ENCODE measurements at regions not wholly inside any gene's neighbourhood (a gene's known extent, or its start where the extent isn't known, plus 50 kb on each side); places are given as distances from the start of the nearest gene placed in this dataset.

GRCh38 chrX:106302304-106302703 is 134.2 kb downstream of the PWWP3B start:
- Mint-ChIP-seq H3K27me3 (ENCODE audit: unreplicated experiment) (no peaks in the 10 kb centered on the region), H3K4me3 (ENCODE audit: unreplicated experiment) (no peak overlapping the region), H3K27ac (ENCODE audit: unreplicated experiment) (no peak overlapping the region), H3K9me3 (ENCODE audit: unreplicated experiment) (no peaks in the 10 kb centered on the region), H3K4me1 (ENCODE audit: unreplicated experiment) (no peaks in the 10 kb centered on the region), H3K36me3 (ENCODE audit: low read depth, unreplicated experiment) (no peaks in the 10 kb centered on the region)
- DNase-seq (ENCODE audit: low spot score): no peak
- no peak for TF ChIP-seq CTCF (IDR thresholded peaks at IDR 0.05; ENCODE audit: unreplicated experiment)

- H3K9me3 Mint-ChIP-seq (ENCODE audit: unreplicated experiment): no peaks in the 10 kb centered on the region
- TF ChIP-seq CTCF (IDR thresholded peaks at IDR 0.05; ENCODE audit: unreplicated experiment): no peak
- H3K36me3 Mint-ChIP-seq (ENCODE audit: low read depth, unreplicated experiment): no peaks in the 10 kb centered on the region
- no peaks in the 10 kb centered on the region for H3K4me1 Mint-ChIP-seq (ENCODE audit: unreplicated experiment)
- no peak overlapping the region for H3K27ac Mint-ChIP-seq (ENCODE audit: unreplicated experiment)
- H3K4me3 Mint-ChIP-seq (ENCODE audit: unreplicated experiment): no peak overlapping the region
- no peak for DNase-seq (ENCODE audit: low spot score)
- no peaks in the 10 kb centered on the region for H3K27me3 Mint-ChIP-seq (ENCODE audit: unreplicated experiment)
Observed at GRCh38 chrX:106306391-106306947, 138.4 kb downstream of the PWWP3B start.

GRCh38 chrX:106323357-106323756 is 155.3 kb downstream of the PWWP3B start:
- no peak for TF ChIP-seq CTCF (IDR thresholded peaks at IDR 0.05; ENCODE audit: unreplicated experiment)
- Mint-ChIP-seq H3K9me3 (ENCODE audit: unreplicated experiment) (peaks cover 11% of the 10 kb centered on the region), H3K4me1 (ENCODE audit: unreplicated experiment) (no peaks in the 10 kb centered on the region), H3K27me3 (ENCODE audit: unreplicated experiment) (no peaks in the 10 kb centered on the region), H3K36me3 (ENCODE audit: low read depth, unreplicated experiment) (no peaks in the 10 kb centered on the region), H3K27ac (ENCODE audit: unreplicated experiment) (no peak overlapping the region), H3K4me3 (ENCODE audit: unreplicated experiment) (no peak overlapping the region)
- no peak for DNase-seq (ENCODE audit: low spot score)

- no peaks in the 10 kb centered on the region for H3K4me1 Mint-ChIP-seq (ENCODE audit: unreplicated experiment)
- H3K36me3 Mint-ChIP-seq (ENCODE audit: low read depth, unreplicated experiment): no peaks in the 10 kb centered on the region
- no peaks in the 10 kb centered on the region for H3K27me3 Mint-ChIP-seq (ENCODE audit: unreplicated experiment)
- DNase-seq (ENCODE audit: low spot score): no peak
- H3K27ac Mint-ChIP-seq (ENCODE audit: unreplicated experiment): no peak overlapping the region
- peaks cover 5% of the 10 kb centered on the region for H3K9me3 Mint-ChIP-seq (ENCODE audit: unreplicated experiment)
- no peak for TF ChIP-seq CTCF (IDR thresholded peaks at IDR 0.05; ENCODE audit: unreplicated experiment)
- no peak overlapping the region for H3K4me3 Mint-ChIP-seq (ENCODE audit: unreplicated experiment)
Observed at GRCh38 chrX:106331606-106332005, 163.5 kb downstream of the PWWP3B start.

- DNase-seq (ENCODE audit: low spot score): no peak
- TF ChIP-seq CTCF (IDR thresholded peaks at IDR 0.05; ENCODE audit: unreplicated experiment): no peak
- no peaks in the 10 kb centered on the region for H3K27me3 Mint-ChIP-seq (ENCODE audit: unreplicated experiment)
- peaks cover 5% of the 10 kb centered on the region for H3K9me3 Mint-ChIP-seq (ENCODE audit: unreplicated experiment)
- no peak overlapping the region for H3K4me3 Mint-ChIP-seq (ENCODE audit: unreplicated experiment)
- H3K27ac Mint-ChIP-seq (ENCODE audit: unreplicated experiment): no peak overlapping the region
- no peaks in the 10 kb centered on the region for H3K36me3 Mint-ChIP-seq (ENCODE audit: low read depth, unreplicated experiment)
- no peaks in the 10 kb centered on the region for H3K4me1 Mint-ChIP-seq (ENCODE audit: unreplicated experiment)
Observed at GRCh38 chrX:106341823-106342222, 173.7 kb downstream of the PWWP3B start.

Measured in endothelial cell (in vitro differentiated cells).